A549 (cell line): ENCODE measurements at regions not wholly inside any gene's neighbourhood (a gene's known extent, or its start where the extent isn't known, plus 50 kb on each side); places are given as distances from the start of the nearest gene placed in this dataset.

ENCODE experiments used
- ATAC-seq, 2 experiments: fragments of 200-7000 bp in 1 of 2; fragments of >200 bp in 1 of 2; cut with Nextera tagmentation in 1 of 2; cut with Tn5 transposase in 1 of 2; 3 replicates each; pipeline versions ENCODE4 v1.8.0 to v1.9.1; 2018 to 2020; ENCODE audit warnings: mild to moderate bottlenecking in 1 of 2, moderate library complexity in 1 of 2
- CTCF ChIA-PET: fragments of 300-600 bp; sonication (Branson Sonifier 250); formaldehyde crosslinking; extraction: SDS; loops from one replicate; lab custom pipeline; 2021; ENCODE audit warnings: antibody characterized with exemption, inconsistent platforms; lab: Yijun Ruan, JAX
- POLR2A ChIA-PET: fragments of 350-600 bp; formaldehyde crosslinking; extraction: SDS; loops from one replicate; lab custom pipeline; 2021; ENCODE audit warnings: antibody characterized with exemption, inconsistent platforms; lab: Yijun Ruan, JAX
- DNase-seq, 2 experiments: peaks; one replicate each; pipeline versions ENCODE4 v3.0.0 to v3.0.0-alpha.2; 2011 to 2016; ENCODE audit warnings: low read depth in 1 of 2, low spot score in 1 of 2
- FAIRE-seq: peaks from 2 replicates; lab custom pipeline; 2011; peaks lifted over from hg19 to GRCh38; lab: Jason Lieb, UNC
- H3K27ac ChIP-seq, 2 experiments: fragments of >200 bp; sonication (Bioruptor Twin); formaldehyde crosslinking; 3 replicates each; pipeline ENCODE4 v1.5.1; 2016 to 2017
- H3K4me1 ChIP-seq: fragments of >200 bp; sonication (Bioruptor Twin); formaldehyde crosslinking; 3 replicates; pipeline ENCODE4 v1.6.1; 2016
- H3K4me2 ChIP-seq: fragments of >200 bp; sonication (Bioruptor Twin); formaldehyde crosslinking; 3 replicates; pipeline ENCODE4 v1.6.1; 2016
- H3K4me3 ChIP-seq: fragments of >200 bp; sonication (Bioruptor Twin); formaldehyde crosslinking; 3 replicates; pipeline ENCODE4 v1.5.1; 2016
- H3K9me3 ChIP-seq: fragments of >200 bp; sonication (Bioruptor Twin); formaldehyde crosslinking; 3 replicates; pipeline ENCODE4 v1.6.1; 2016
- CBX8 ChIP-seq: fragments of 200-600 bp; sonication (generic); IDR thresholded peaks from 2 replicates; pipeline ENCODE4 v1.6.1; 2016
- CEBPB ChIP-seq, 2 experiments: fragments of >200 bp in 1 of 2; sonication (Bioruptor Twin) in 1 of 2; formaldehyde crosslinking in 1 of 2; IDR thresholded peaks; 2 replicates each; pipeline ENCODE4 v1.6.1; 2012 to 2016
- EHMT2 ChIP-seq: fragments of 200-600 bp; sonication (generic); IDR thresholded peaks from 2 replicates; pipeline ENCODE4 v1.6.1; 2016; ENCODE audit warnings: antibody characterized with exemption, low read depth, mild to moderate bottlenecking, moderate library complexity
- EP300 ChIP-seq, 2 experiments: fragments of >200 bp; sonication (Bioruptor Twin); formaldehyde crosslinking; IDR thresholded peaks; 2 replicates in 1 of 2; 3 replicates in 1 of 2; pipeline ENCODE4 v1.6.1; 2016 to 2017
- FOXS1 ChIP-seq: fragments of 250-450 bp; sonication (Bioruptor Pico); IDR thresholded peaks from 2 replicates; pipeline ENCODE4 v1.5.0; 2020; ENCODE audit warnings: mild to moderate bottlenecking, moderate library complexity
- GATA3 ChIP-seq: IDR thresholded peaks from 2 replicates; pipeline ENCODE4 v1.6.1; 2012; ENCODE audit warnings: borderline replicate concordance
- HDAC2 ChIP-seq: fragments of 200-600 bp; sonication (generic); IDR thresholded peaks from 2 replicates; pipeline ENCODE4 v1.6.1; 2016
- HOXA7 ChIP-seq: fragments of 250-450 bp; sonication (Bioruptor Pico); IDR thresholded peaks from 2 replicates; pipeline ENCODE4 v1.5.0; 2020; ENCODE audit warnings: mild to moderate bottlenecking, moderate library complexity
- HOXB13 ChIP-seq: fragments of 250-450 bp; sonication (Bioruptor Pico); IDR thresholded peaks from 2 replicates; pipeline ENCODE4 v1.5.0; 2020; ENCODE audit warnings: low read depth, mild to moderate bottlenecking, moderate library complexity
- JUNB ChIP-seq: fragments of >200 bp; sonication (Bioruptor Twin); formaldehyde crosslinking; IDR thresholded peaks from 2 replicates; pipeline ENCODE4 v1.6.1; 2016
- KDM5A ChIP-seq: fragments of 200-600 bp; sonication (generic); IDR thresholded peaks from 2 replicates; pipeline ENCODE4 v1.6.1; 2016; ENCODE audit warnings: antibody characterized with exemption, mild to moderate bottlenecking
- NR3C1 ChIP-seq: fragments of >200 bp; sonication (Bioruptor Twin); formaldehyde crosslinking; IDR thresholded peaks from 3 replicates; pipeline ENCODE4 v1.6.1; 2017
- POLR2AphosphoS2 ChIP-seq: conservative IDR thresholded peaks from 2 replicates; pipeline ENCODE4 v1.6.1; 2012; ENCODE audit warnings: low read length, improper control_type of control experiment, inconsistent platforms
- RNF2 ChIP-seq: fragments of 200-600 bp; sonication (generic); IDR thresholded peaks from 2 replicates; pipeline ENCODE4 v1.6.1; 2016; ENCODE audit warnings: low read depth, mild to moderate bottlenecking, antibody characterized with exemption, moderate library complexity, borderline replicate concordance
- TP53 ChIP-seq: fragments of 250-450 bp; sonication (Bioruptor Pico); IDR thresholded peaks from 2 replicates; pipeline ENCODE4 v1.5.0; 2021; ENCODE audit warnings: mild to moderate bottlenecking, moderate library complexity
- ZC3H11A ChIP-seq: fragments of 450-650 bp; IDR thresholded peaks from 2 replicates; pipeline ENCODE4 v1.6.1; 2014; ENCODE audit warnings: antibody characterized with exemption, mild to moderate bottlenecking
- ZFP36 ChIP-seq: fragments of 450-650 bp; IDR thresholded peaks from 2 replicates; pipeline ENCODE4 v1.6.1; 2014; ENCODE audit warnings: borderline replicate concordance; ENCODE audit not compliant: partially characterized antibody
- WGBS: methylation state at CpG from one replicate; pipeline ENCODE4 v1.1.6; 2017; ENCODE audit errors: missing lambda C conversion rate; 5-methylcytosine and 5-hydroxymethylcytosine counted together
- TF ChIP-seq, protein P1 (sequence below): fragments of >200 bp; sonication (Bioruptor Twin); formaldehyde crosslinking; IDR thresholded peaks from 3 replicates; pipeline ENCODE4 v1.6.1; 2016
- TF ChIP-seq, protein P2 (sequence below): IDR thresholded peaks from 2 replicates; pipeline ENCODE4 v1.6.1; 2012
- TF ChIP-seq, protein P3 (sequence below): fragments of 250-450 bp; sonication (Bioruptor Pico); IDR thresholded peaks from 2 replicates; pipeline ENCODE4 v1.5.0; 2021; ENCODE audit warnings: mild to moderate bottlenecking, moderate library complexity, borderline replicate concordance
- TF ChIP-seq, protein P4 (sequence below): IDR thresholded peaks from 2 replicates; pipeline ENCODE4 v1.6.1; 2012; ENCODE audit warnings: low read depth, borderline replicate concordance
- TF ChIP-seq, protein P5 (sequence below): fragments of >200 bp; sonication (Bioruptor Twin); formaldehyde crosslinking; IDR thresholded peaks from 2 replicates; pipeline ENCODE4 v1.6.1; 2016
- TF ChIP-seq, protein P6 (sequence below): fragments of 150-350 bp; IDR thresholded peaks from 2 replicates; pipeline ENCODE4 v1.6.1; 2014; ENCODE audit warnings: low read depth, mild to moderate bottlenecking, low read length
- TF ChIP-seq, protein P7 (sequence below): fragments of 250-450 bp; sonication (Bioruptor Pico); IDR thresholded peaks from 2 replicates; pipeline ENCODE4 v1.5.0; 2020; ENCODE audit warnings: low read depth, mild to moderate bottlenecking, moderate library complexity

DNA sequence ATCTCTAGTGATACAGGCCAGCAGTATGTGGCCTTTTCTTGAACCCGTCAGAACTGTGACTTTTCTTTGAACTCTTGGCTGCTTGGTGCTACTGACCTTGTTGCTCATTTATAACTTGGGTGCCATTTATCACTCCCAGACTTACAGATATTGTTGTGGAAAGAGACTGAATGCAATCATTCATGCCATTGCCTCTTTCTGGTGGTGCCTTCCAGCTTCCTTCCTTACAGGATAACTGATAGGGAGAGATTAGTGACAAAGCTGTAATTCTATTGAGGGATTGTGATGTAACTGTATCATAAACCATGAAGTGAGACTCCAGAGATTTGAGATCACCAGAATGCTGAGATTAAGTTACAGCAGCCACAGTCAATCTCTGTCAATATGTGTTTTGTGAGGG lies 256.5 kb downstream of the USP25 start:
- ChIA-PET POLR2A (no interaction called here), CTCF (interaction anchor here (1.2 kb wide), 1 partner anchor 19 kb away, joined by 3 read pairs; no protein-coding TSS in a partner anchor)
- Histone ChIP-seq H3K4me1 (no peaks in the 10 kb centered on the region), H3K4me2 (no peak overlapping the region), H3K9me3 (no peaks in the 10 kb centered on the region), H3K27ac (no peak overlapping the region), H3K4me3 (no peak overlapping the region)
- ATAC-seq: no peak
- no peak for DNase-seq
- 94% methylated on average over 1 of the region's 1 CpG for WGBS
- FAIRE-seq: no peak
- TF ChIP-seq RNF2: no peak

DNA sequence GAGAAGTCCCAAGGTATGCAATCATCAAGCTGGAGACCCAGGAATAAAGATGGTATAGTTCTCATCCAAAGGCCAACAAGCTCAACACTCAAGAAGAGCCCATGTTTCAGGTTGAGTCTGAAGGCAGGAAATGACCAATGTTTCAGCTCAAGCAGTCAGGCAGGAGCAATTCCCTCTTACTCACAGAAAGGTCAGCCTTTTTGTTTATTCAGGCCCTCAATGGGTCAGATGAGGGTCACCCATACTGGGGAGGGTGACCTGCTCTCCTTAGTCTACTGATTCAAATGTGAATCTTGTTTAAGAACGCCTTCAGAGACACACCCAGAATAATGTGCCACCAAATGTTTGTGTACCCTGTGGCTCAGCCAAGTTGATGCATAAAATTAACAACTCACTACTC lies 262.4 kb downstream of the USP25 start:
- H3K4me3 ChIP-seq: no peak overlapping the region
- CTCF ChIA-PET: no interaction called here
- FAIRE-seq (no peak), DNase-seq (no peak), ATAC-seq (no peak)
- H3K4me2 ChIP-seq: no peak overlapping the region
- TF ChIP-seq ZFP36 (no peak), GATA3 (no peak), JUNB (no peak), HOXB13 (CRISPR knock-in tag) (no peak), CEBPB (IDR thresholded peaks at IDR 0.05) (no peak), NR3C1 (no peak), ZC3H11A (no peak), FOXS1 (CRISPR knock-in tag) (no peak), EHMT2 (no peak)
- TF ChIP-seq, protein P1, sequence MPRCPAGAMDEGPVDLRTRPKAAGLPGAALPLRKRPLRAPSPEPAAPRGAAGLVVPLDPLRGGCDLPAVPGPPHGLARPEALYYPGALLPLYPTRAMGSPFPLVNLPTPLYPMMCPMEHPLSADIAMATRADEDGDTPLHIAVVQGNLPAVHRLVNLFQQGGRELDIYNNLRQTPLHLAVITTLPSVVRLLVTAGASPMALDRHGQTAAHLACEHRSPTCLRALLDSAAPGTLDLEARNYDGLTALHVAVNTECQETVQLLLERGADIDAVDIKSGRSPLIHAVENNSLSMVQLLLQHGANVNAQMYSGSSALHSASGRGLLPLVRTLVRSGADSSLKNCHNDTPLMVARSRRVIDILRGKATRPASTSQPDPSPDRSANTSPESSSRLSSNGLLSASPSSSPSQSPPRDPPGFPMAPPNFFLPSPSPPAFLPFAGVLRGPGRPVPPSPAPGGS: no peak
- TF ChIP-seq, protein P2, sequence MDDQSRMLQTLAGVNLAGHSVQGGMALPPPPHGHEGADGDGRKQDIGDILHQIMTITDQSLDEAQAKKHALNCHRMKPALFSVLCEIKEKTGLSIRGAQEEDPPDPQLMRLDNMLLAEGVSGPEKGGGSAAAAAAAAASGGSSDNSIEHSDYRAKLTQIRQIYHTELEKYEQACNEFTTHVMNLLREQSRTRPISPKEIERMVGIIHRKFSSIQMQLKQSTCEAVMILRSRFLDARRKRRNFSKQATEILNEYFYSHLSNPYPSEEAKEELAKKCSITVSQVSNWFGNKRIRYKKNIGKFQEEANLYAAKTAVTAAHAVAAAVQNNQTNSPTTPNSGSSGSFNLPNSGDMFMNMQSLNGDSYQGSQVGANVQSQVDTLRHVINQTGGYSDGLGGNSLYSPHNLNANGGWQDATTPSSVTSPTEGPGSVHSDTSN: no peak
- TF ChIP-seq, protein P3, sequence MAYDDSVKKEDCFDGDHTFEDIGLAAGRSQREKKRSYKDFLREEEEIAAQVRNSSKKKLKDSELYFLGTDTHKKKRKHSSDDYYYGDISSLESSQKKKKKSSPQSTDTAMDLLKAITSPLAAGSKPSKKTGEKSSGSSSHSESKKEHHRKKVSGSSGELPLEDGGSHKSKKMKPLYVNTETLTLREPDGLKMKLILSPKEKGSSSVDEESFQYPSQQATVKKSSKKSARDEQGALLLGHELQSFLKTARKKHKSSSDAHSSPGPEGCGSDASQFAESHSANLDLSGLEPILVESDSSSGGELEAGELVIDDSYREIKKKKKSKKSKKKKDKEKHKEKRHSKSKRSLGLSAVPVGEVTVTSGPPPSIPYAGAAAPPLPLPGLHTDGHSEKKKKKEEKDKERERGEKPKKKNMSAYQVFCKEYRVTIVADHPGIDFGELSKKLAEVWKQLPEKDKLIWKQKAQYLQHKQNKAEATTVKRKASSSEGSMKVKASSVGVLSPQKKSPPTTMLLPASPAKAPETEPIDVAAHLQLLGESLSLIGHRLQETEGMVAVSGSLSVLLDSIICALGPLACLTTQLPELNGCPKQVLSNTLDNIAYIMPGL (CRISPR knock-in tag): no peak
- TF ChIP-seq, protein P4, sequence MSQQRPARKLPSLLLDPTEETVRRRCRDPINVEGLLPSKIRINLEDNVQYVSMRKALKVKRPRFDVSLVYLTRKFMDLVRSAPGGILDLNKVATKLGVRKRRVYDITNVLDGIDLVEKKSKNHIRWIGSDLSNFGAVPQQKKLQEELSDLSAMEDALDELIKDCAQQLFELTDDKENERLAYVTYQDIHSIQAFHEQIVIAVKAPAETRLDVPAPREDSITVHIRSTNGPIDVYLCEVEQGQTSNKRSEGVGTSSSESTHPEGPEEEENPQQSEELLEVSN: no peak
- WGBS: 36% methylated on average over 1 of the region's 1 CpG
- no peaks in the 10 kb centered on the region for H3K9me3 ChIP-seq
- no peaks in the 10 kb centered on the region for H3K4me1 ChIP-seq
- POLR2A ChIA-PET: no interaction called here
- H3K27ac ChIP-seq: no peak overlapping the region

DNA sequence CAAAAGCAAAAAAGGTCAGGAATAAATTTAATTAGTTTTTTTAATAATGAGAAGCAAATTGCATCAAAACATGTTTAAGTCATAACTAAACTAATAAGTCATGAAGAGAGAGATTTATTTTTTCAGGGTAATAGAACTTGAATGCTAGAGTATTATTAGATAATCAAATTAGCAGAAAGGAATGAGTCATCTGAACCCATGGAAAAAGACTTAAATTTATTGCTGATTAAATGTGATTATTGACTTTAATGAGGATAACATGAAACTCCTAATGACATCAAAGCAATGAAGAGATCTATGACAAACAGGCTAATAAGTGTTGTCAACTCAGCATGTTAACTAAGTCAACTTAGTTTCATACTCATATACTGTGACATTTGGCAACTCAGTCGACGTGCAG lies 264.2 kb downstream of the USP25 start:
- Histone ChIP-seq H3K4me3 (no peak overlapping the region), H3K27ac (no peak overlapping the region), H3K9me3 (no peaks in the 10 kb centered on the region), H3K4me2 (no peak overlapping the region), H3K4me1 (no peaks in the 10 kb centered on the region)
- FAIRE-seq: no peak
- TF ChIP-seq HDAC2: no peak
- no peak for TF ChIP-seq TP53
- no peak for TF ChIP-seq NR3C1
- TF ChIP-seq HOXA7 (CRISPR knock-in tag): no peak
- TF ChIP-seq, protein P5, sequence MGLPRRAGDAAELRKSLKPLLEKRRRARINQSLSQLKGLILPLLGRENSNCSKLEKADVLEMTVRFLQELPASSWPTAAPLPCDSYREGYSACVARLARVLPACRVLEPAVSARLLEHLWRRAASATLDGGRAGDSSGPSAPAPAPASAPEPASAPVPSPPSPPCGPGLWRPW: no peak
- TF ChIP-seq, protein P6, sequence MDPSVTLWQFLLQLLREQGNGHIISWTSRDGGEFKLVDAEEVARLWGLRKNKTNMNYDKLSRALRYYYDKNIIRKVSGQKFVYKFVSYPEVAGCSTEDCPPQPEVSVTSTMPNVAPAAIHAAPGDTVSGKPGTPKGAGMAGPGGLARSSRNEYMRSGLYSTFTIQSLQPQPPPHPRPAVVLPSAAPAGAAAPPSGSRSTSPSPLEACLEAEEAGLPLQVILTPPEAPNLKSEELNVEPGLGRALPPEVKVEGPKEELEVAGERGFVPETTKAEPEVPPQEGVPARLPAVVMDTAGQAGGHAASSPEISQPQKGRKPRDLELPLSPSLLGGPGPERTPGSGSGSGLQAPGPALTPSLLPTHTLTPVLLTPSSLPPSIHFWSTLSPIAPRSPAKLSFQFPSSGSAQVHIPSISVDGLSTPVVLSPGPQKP: no peak
- no peak for TF ChIP-seq EP300 (IDR thresholded peaks at IDR 0.05)
- TF ChIP-seq KDM5A: no peak
- TF ChIP-seq, protein P1: no peak
- TF ChIP-seq POLR2AphosphoS2: no peak
- no peak for TF ChIP-seq HOXB13 (CRISPR knock-in tag)
- TF ChIP-seq, protein P7, sequence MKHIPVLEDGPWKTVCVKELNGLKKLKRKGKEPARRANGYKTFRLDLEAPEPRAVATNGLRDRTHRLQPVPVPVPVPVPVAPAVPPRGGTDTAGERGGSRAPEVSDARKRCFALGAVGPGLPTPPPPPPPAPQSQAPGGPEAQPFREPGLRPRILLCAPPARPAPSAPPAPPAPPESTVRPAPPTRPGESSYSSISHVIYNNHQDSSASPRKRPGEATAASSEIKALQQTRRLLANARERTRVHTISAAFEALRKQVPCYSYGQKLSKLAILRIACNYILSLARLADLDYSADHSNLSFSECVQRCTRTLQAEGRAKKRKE (CRISPR knock-in tag): no peak
- TF ChIP-seq CBX8: no peak
- ChIA-PET POLR2A (no interaction called here), CTCF (no interaction called here)
- WGBS: 89% methylated on average over 2 of the region's 2 CpGs
- no peak for DNase-seq
- ATAC-seq: no peak
